Naive thymus-derived CD4-positive, alpha-beta T cell (primary cell): ENCODE measurements at regions not wholly inside any gene's neighbourhood (a gene's known extent, or its start where the extent isn't known, plus 50 kb on each side); places are given as distances from the start of the nearest gene placed in this dataset.
A peak's percentile ranks its signal among the peaks of the same experiment; 100 is the strongest.

ENCODE experiments used
- ATAC-seq: fragments of 150-1000 bp; cut with Tn5 transposase; 2 replicates; pipeline ENCODE4 v1.10.0; 2021; ENCODE audit warnings: mild to moderate bottlenecking, moderate library complexity
- CTCF ChIA-PET: fragments of 350-600 bp; sonication (Branson Sonifier 250); formaldehyde crosslinking; loops from one replicate; lab custom pipeline; 2021; ENCODE audit warnings: antibody characterized with exemption; lab: Charles Lee
- POLR2A ChIA-PET: fragments of 350-600 bp; sonication (Branson Sonifier 250); formaldehyde crosslinking; loops from one replicate; lab custom pipeline; 2021; ENCODE audit warnings: antibody characterized with exemption, inconsistent platforms; lab: Charles Lee
- DNase-seq, 9 donors: peaks; one replicate each; pipeline versions ENCODE4 v3.0.0 to v3.0.0-alpha.2; 2020 to 2022; ENCODE audit warnings: mixed read lengths in 1 of 9
- H3K27ac ChIP-seq: one replicate; pipeline ENCODE4 v1.7.0; 2013; ENCODE audit warnings: mild to moderate bottlenecking, low read depth, low read length, moderate library complexity
- H3K27me3 ChIP-seq, 2 donors: one replicate each; pipeline ENCODE4 v1.7.0; 2013; ENCODE audit warnings: low read length in 2 of 2, mild to moderate bottlenecking in 2 of 2, moderate library complexity in 2 of 2; ENCODE audit not compliant: control insufficient read depth in 2 of 2, insufficient read depth in 2 of 2
- H3K36me3 ChIP-seq, 3 experiments: 1 replicate in 2 of 3; 2 replicates in 1 of 3; pipeline ENCODE4 v1.7.0; 2013; ENCODE audit warnings: low read length in 3 of 3, mild to moderate bottlenecking in 3 of 3, moderate library complexity in 1 of 3; ENCODE audit not compliant: insufficient read depth in 3 of 3, control insufficient read depth in 2 of 3
- H3K4me1 ChIP-seq, 2 donors: one replicate each; pipeline ENCODE4 v1.7.0; 2013; ENCODE audit warnings: low read length in 2 of 2, mild to moderate bottlenecking in 2 of 2, moderate library complexity in 1 of 2; ENCODE audit not compliant: control insufficient read depth in 2 of 2, insufficient read depth in 2 of 2
- H3K4me3 ChIP-seq: 2 replicates; pipeline ENCODE4 v1.7.0; 2013; ENCODE audit warnings: mild to moderate bottlenecking, low read length
- H3K9me3 ChIP-seq, 3 experiments: 1 replicate in 2 of 3; 2 replicates in 1 of 3; pipeline ENCODE4 v1.7.0; 2013; ENCODE audit warnings: low read length in 3 of 3; ENCODE audit not compliant: control insufficient read depth in 2 of 3
- H3K27ac Mint-ChIP-seq, 9 donors: one replicate each; pipeline ENCODE4 v1.8.0; 2020 to 2022; ENCODE audit warnings: mixed read lengths in 9 of 9, mild to moderate bottlenecking in 8 of 9, moderate library complexity in 5 of 9, inconsistent platforms in 2 of 9
- H3K27me3 Mint-ChIP-seq, 5 donors: one replicate each; pipeline ENCODE4 v1.8.0; 2021 to 2022; ENCODE audit warnings: mixed read lengths in 5 of 5, mild to moderate bottlenecking in 1 of 5
- H3K36me3 Mint-ChIP-seq, 5 donors: one replicate each; pipeline ENCODE4 v1.8.0; 2020 to 2022; ENCODE audit warnings: mixed read lengths in 5 of 5, mild to moderate bottlenecking in 3 of 5, inconsistent platforms in 1 of 5
- H3K4me1 Mint-ChIP-seq, 7 donors: one replicate each; pipeline ENCODE4 v1.8.0; 2020 to 2022; ENCODE audit warnings: mixed read lengths in 7 of 7, mild to moderate bottlenecking in 3 of 7, inconsistent platforms in 1 of 7
- H3K4me3 Mint-ChIP-seq, 10 donors: one replicate each; pipeline ENCODE4 v1.8.0; 2020 to 2022; ENCODE audit warnings: mild to moderate bottlenecking in 10 of 10, mixed read lengths in 10 of 10, moderate library complexity in 6 of 10, inconsistent platforms in 2 of 10
- H3K9me3 Mint-ChIP-seq, 11 donors: one replicate each; pipeline ENCODE4 v1.8.0; 2020 to 2022; ENCODE audit warnings: mixed read lengths in 11 of 11, mild to moderate bottlenecking in 4 of 11, inconsistent platforms in 1 of 11, moderate library complexity in 1 of 11
- intact Hi-C, 2 donors: fragments of 100-400 bp; cut with micrococcal nuclease; formaldehyde crosslinking; loops; one replicate each; pipeline ENCODE4 v1.15.1; 2023

DNA sequence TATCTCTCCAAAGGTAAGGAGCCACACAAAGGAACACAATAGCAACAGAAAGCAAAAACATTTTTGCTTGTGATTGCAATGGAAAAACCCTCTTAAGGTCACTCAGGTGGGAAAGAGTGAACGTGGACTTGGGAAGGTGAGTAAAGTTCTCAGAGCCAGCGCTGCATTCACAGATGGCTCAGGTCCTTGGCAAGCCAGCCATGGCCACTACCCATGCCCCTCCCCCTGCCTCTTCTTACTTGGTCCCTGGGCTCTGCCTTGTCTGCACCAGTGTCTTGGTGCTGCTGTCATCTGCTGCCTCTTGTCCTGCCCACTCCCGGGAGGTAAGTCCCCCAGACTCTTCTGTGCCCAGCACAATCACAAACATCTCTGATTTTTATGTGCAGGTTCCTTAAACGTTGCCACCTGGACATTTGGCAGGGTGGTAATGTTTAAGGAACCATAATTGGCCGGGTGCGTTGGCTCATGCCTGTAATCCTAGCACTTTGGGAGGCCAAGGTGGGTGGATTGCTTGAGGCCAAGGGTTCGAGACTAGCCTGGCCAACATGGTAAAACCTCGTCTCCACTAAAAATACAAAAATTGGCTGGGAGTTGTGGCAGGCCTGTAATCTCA lies 74.6 kb downstream of the FEM1C start:
- no peaks in the 10 kb centered on the region for H3K4me1 ChIP-seq
- H3K9me3 Mint-ChIP-seq: no peaks in the 10 kb centered on the region
- ATAC-seq (no peak), DNase-seq (no peak)
- ChIA-PET CTCF (no interaction called here), POLR2A (no interaction called here)
- no peaks in the 10 kb centered on the region for H3K27me3 ChIP-seq
- H3K36me3 ChIP-seq: no peaks in the 10 kb centered on the region
- no peak overlapping the region for H3K4me3 ChIP-seq
- H3K36me3 Mint-ChIP-seq: no peaks in the 10 kb centered on the region
- H3K27ac ChIP-seq: no peak overlapping the region
- peaks cover 3 to 32% (median 15%) of the 10 kb centered on the region in 5 donors for H3K27me3 Mint-ChIP-seq
- peaks cover 0 to 5% (median 0%) of the 10 kb centered on the region in 7 donors for H3K4me1 Mint-ChIP-seq
- H3K27ac Mint-ChIP-seq: no peak overlapping the region
- no peaks in the 10 kb centered on the region for H3K9me3 ChIP-seq
- H3K4me3 Mint-ChIP-seq: no peak overlapping the region
- intact Hi-C loops: no loop called here

GRCh38 chr5:115467628-115468027 lies 76.9 kb downstream of the FEM1C start:
- H3K4me3 ChIP-seq: no peak overlapping the region
- no peak overlapping the region for H3K27ac ChIP-seq
- CTCF ChIA-PET: no interaction called here
- no peaks in the 10 kb centered on the region for H3K9me3 ChIP-seq
- H3K36me3 ChIP-seq: no peaks in the 10 kb centered on the region
- DNase-seq: no peak
- intact Hi-C loops: no loop called here
- Mint-ChIP-seq H3K4me1 (peaks cover 0 to 5% (median 0%) of the 10 kb centered on the region in 7 donors), H3K9me3 (no peaks in the 10 kb centered on the region), H3K27ac (no peak overlapping the region), H3K4me3 (no peak overlapping the region), H3K27me3 (peaks cover 3 to 40% (median 20%) of the 10 kb centered on the region in 5 donors), H3K36me3 (no peaks in the 10 kb centered on the region)
- no peaks in the 10 kb centered on the region for H3K27me3 ChIP-seq
- ATAC-seq: no peak
- POLR2A ChIA-PET: no interaction called here
- H3K4me1 ChIP-seq: no peaks in the 10 kb centered on the region

DNA sequence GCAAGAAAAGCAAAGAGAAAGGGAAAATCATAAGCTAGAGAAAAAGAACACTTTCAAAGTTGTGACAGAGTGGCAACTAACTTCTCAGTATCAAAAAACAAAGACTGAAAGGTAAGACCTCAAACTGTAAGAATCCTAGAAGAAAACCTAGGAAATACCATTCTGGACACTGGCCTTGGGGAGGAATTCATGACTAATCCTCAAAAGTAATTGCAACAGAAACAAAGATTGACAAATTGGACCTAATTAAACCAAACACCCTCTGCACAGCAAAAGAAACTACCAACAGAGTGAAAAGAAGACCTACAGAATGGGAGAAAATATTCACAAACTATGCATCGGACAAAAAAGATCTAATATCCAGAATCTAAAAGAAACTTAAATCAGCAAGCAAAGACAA lies 79.1 kb downstream of the FEM1C start:
- Histone ChIP-seq H3K9me3 (no peaks in the 10 kb centered on the region), H3K27me3 (no peaks in the 10 kb centered on the region), H3K36me3 (no peaks in the 10 kb centered on the region), H3K27ac (no peak overlapping the region), H3K4me3 (no peak overlapping the region), H3K4me1 (no peaks in the 10 kb centered on the region)
- intact Hi-C loops: no loop called here
- H3K27me3 Mint-ChIP-seq: peaks cover 16 to 40% (median 33%) of the 10 kb centered on the region in 5 donors
- no peak overlapping the region for H3K27ac Mint-ChIP-seq
- H3K9me3 Mint-ChIP-seq: no peaks in the 10 kb centered on the region
- POLR2A ChIA-PET: no interaction called here
- peaks cover 0 to 7% (median 0%) of the 10 kb centered on the region in 7 donors for H3K4me1 Mint-ChIP-seq
- DNase-seq (no peak), ATAC-seq (no peak)
- H3K36me3 Mint-ChIP-seq: no peaks in the 10 kb centered on the region
- H3K4me3 Mint-ChIP-seq: no peak overlapping the region
- CTCF ChIA-PET: no interaction called here

DNA sequence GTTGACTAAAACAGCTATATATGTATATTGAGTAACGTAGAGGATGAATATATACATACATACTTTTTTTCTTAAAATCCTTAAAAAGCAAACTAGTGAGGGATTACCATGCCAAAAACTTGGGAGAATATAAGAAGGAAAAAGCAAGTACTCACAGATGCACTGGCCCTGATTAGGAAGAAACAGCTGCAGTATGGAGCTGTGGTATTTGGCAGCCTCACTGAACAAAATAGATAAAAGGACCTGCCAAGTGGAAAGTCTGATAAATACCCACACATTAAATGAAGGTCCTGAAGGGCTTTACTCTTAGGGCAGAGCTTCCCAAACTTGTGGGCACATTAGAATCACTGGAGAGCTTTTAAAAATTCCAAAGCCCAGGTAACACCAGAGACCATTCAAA lies 80.6 kb downstream of the FEM1C start:
- Histone ChIP-seq H3K27me3 (no peaks in the 10 kb centered on the region), H3K4me1 (no peaks in the 10 kb centered on the region), H3K4me3 (no peak overlapping the region), H3K36me3 (no peaks in the 10 kb centered on the region), H3K27ac (no peak overlapping the region), H3K9me3 (no peaks in the 10 kb centered on the region)
- ATAC-seq: no peak
- ChIA-PET POLR2A (no interaction called here), CTCF (no interaction called here)
- intact Hi-C loops: loop anchor here in 1 of 2 donors (5.0 kb wide), 1 partner anchor 87 kb away; no protein-coding TSS in a partner anchor
- no peaks in the 10 kb centered on the region for H3K36me3 Mint-ChIP-seq
- H3K27ac Mint-ChIP-seq: no peak overlapping the region
- peaks cover 16 to 36% (median 33%) of the 10 kb centered on the region in 5 donors for H3K27me3 Mint-ChIP-seq
- no peaks in the 10 kb centered on the region for H3K9me3 Mint-ChIP-seq
- H3K4me1 Mint-ChIP-seq: peaks cover 0 to 7% (median 0%) of the 10 kb centered on the region in 7 donors
- no peak for DNase-seq
- H3K4me3 Mint-ChIP-seq: no peak overlapping the region

- H3K36me3 ChIP-seq: no peaks in the 10 kb centered on the region
- H3K4me3 Mint-ChIP-seq: no peak overlapping the region
- no peaks in the 10 kb centered on the region for H3K9me3 Mint-ChIP-seq
- no peak overlapping the region for H3K27ac Mint-ChIP-seq
- no peak overlapping the region for H3K27ac ChIP-seq
- H3K4me1 Mint-ChIP-seq: peaks cover 0 to 7% (median 0%) of the 10 kb centered on the region in 7 donors
- DNase-seq (peak in 1 of 9 donors; percentile 28), ATAC-seq (peak; percentile 69)
- no peaks in the 10 kb centered on the region for H3K9me3 ChIP-seq
- H3K27me3 ChIP-seq: no peaks in the 10 kb centered on the region
- CTCF ChIA-PET: no interaction called here
- no peaks in the 10 kb centered on the region for H3K4me1 ChIP-seq
- peaks cover 20 to 38% (median 21%) of the 10 kb centered on the region in 5 donors for H3K27me3 Mint-ChIP-seq
- no peak overlapping the region for H3K4me3 ChIP-seq
- no peaks in the 10 kb centered on the region for H3K36me3 Mint-ChIP-seq
- intact Hi-C loops: loop anchor here in 1 of 2 donors (5.0 kb wide), 1 partner anchor 84 kb away; no protein-coding TSS in a partner anchor
- POLR2A ChIA-PET: no interaction called here
These were observed 82.9 kb downstream of the FEM1C start for GRCh38 chr5:115461506-115462290.

GRCh38 chr5:115461093-115461492 lies 83.5 kb downstream of the FEM1C start:
- intact Hi-C loops: loop anchor here in 1 of 2 donors (5.0 kb wide), 1 partner anchor 84 kb away; no protein-coding TSS in a partner anchor
- H3K4me3 Mint-ChIP-seq: no peak overlapping the region

More at GRCh38 chr5:115461093-115461492, 83.5 kb downstream of the FEM1C start:
- POLR2A ChIA-PET: no interaction called here
- Mint-ChIP-seq H3K9me3 (no peaks in the 10 kb centered on the region), H3K27me3 (peaks cover 16 to 34% (median 23%) of the 10 kb centered on the region in 5 donors), H3K27ac (no peak overlapping the region), H3K4me1 (peaks cover 0 to 7% (median 0%) of the 10 kb centered on the region in 7 donors), H3K36me3 (no peaks in the 10 kb centered on the region)
- Histone ChIP-seq H3K4me1 (no peaks in the 10 kb centered on the region), H3K27me3 (no peaks in the 10 kb centered on the region), H3K27ac (no peak overlapping the region), H3K9me3 (no peaks in the 10 kb centered on the region), H3K4me3 (no peak overlapping the region), H3K36me3 (no peaks in the 10 kb centered on the region)
- CTCF ChIA-PET: no interaction called here
- ATAC-seq (no peak), DNase-seq (no peak)
